Endothelial cell (in vitro differentiated cells): ENCODE measurements at regions not wholly inside any gene's neighbourhood (a gene's known extent, or its start where the extent isn't known, plus 50 kb on each side); places are given as distances from the start of the nearest gene placed in this dataset.

ENCODE experiments used
- DNase-seq: peaks from one replicate; pipeline ENCODE4 v3.0.0; 2021; ENCODE audit warnings: low spot score
- H3K27ac Mint-ChIP-seq: one replicate; pipeline ENCODE4 v1.8.0; 2021; ENCODE audit warnings: mixed read lengths, inconsistent platforms; ENCODE audit not compliant: unreplicated experiment
- H3K27me3 Mint-ChIP-seq: one replicate; pipeline ENCODE4 v1.8.0; 2021; ENCODE audit warnings: mild to moderate bottlenecking, moderate library complexity, mixed read lengths, inconsistent platforms; ENCODE audit not compliant: unreplicated experiment
- H3K36me3 Mint-ChIP-seq: one replicate; pipeline ENCODE4 v1.8.0; 2021; ENCODE audit warnings: mild to moderate bottlenecking, low read depth, mixed read lengths, inconsistent platforms; ENCODE audit not compliant: unreplicated experiment
- H3K4me1 Mint-ChIP-seq: one replicate; pipeline ENCODE4 v1.8.0; 2021; ENCODE audit warnings: mild to moderate bottlenecking, mixed read lengths, inconsistent platforms; ENCODE audit not compliant: unreplicated experiment
- H3K4me3 Mint-ChIP-seq: one replicate; pipeline ENCODE4 v1.8.0; 2021; ENCODE audit warnings: mild to moderate bottlenecking, mixed read lengths, inconsistent platforms; ENCODE audit not compliant: unreplicated experiment
- H3K9me3 Mint-ChIP-seq: one replicate; pipeline ENCODE4 v1.8.0; 2021; ENCODE audit warnings: mixed read lengths, inconsistent platforms; ENCODE audit not compliant: unreplicated experiment
- TF ChIP-seq, protein P1 (sequence below): fragments of 200-600 bp; sonication (generic); IDR thresholded peaks from one replicate; pipeline ENCODE4 v1.5.0; 2021; ENCODE audit warnings: antibody characterized with exemption; ENCODE audit not compliant: unreplicated experiment

DNA sequence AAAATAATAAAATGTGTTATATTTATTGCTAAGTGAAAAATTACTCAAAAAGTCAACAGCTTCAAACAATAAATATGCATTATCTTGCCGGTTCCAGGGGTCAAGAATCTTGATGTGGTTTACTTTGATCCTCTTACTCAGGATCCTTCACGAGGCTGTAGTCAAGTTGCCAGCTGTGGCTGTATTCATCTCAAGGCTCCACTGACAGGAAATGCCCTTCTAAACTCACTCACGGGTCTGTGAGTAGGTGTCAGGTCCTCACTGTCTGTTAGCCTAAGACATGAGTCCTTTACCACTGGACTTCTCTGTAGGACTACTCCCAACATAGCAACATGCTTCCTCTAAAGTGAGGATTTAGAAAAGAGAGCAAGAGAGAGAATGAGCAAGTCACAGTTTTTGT, 983.0 kb downstream of the SI start:
- TF ChIP-seq, protein P1, sequence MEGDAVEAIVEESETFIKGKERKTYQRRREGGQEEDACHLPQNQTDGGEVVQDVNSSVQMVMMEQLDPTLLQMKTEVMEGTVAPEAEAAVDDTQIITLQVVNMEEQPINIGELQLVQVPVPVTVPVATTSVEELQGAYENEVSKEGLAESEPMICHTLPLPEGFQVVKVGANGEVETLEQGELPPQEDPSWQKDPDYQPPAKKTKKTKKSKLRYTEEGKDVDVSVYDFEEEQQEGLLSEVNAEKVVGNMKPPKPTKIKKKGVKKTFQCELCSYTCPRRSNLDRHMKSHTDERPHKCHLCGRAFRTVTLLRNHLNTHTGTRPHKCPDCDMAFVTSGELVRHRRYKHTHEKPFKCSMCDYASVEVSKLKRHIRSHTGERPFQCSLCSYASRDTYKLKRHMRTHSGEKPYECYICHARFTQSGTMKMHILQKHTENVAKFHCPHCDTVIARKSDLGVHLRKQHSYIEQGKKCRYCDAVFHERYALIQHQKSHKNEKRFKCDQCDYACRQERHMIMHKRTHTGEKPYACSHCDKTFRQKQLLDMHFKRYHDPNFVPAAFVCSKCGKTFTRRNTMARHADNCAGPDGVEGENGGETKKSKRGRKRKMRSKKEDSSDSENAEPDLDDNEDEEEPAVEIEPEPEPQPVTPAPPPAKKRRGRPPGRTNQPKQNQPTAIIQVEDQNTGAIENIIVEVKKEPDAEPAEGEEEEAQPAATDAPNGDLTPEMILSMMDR: no peak
- no peak for DNase-seq
- Mint-ChIP-seq H3K9me3 (no peaks in the 10 kb centered on the region), H3K4me1 (no peaks in the 10 kb centered on the region), H3K27ac (no peak overlapping the region), H3K27me3 (no peaks in the 10 kb centered on the region), H3K4me3 (no peak overlapping the region), H3K36me3 (no peaks in the 10 kb centered on the region)

GRCh38 chr3:164094546-164094945, 983.8 kb downstream of the SI start:
- TF ChIP-seq, protein P1: no peak
- no peaks in the 10 kb centered on the region for H3K36me3 Mint-ChIP-seq
- H3K9me3 Mint-ChIP-seq: no peaks in the 10 kb centered on the region
- no peaks in the 10 kb centered on the region for H3K27me3 Mint-ChIP-seq
- H3K4me3 Mint-ChIP-seq: no peak overlapping the region
- no peak overlapping the region for H3K27ac Mint-ChIP-seq
- no peak for DNase-seq
- no peaks in the 10 kb centered on the region for H3K4me1 Mint-ChIP-seq

GRCh38 chr3:164080208-164080607, 998.1 kb downstream of the SI start:
- DNase-seq: no peak
- no peak overlapping the region for H3K27ac Mint-ChIP-seq
- TF ChIP-seq, protein P1: no peak
- no peaks in the 10 kb centered on the region for H3K9me3 Mint-ChIP-seq
- no peak overlapping the region for H3K4me3 Mint-ChIP-seq
- no peaks in the 10 kb centered on the region for H3K4me1 Mint-ChIP-seq
- H3K36me3 Mint-ChIP-seq: no peaks in the 10 kb centered on the region
- H3K27me3 Mint-ChIP-seq: no peaks in the 10 kb centered on the region

DNA sequence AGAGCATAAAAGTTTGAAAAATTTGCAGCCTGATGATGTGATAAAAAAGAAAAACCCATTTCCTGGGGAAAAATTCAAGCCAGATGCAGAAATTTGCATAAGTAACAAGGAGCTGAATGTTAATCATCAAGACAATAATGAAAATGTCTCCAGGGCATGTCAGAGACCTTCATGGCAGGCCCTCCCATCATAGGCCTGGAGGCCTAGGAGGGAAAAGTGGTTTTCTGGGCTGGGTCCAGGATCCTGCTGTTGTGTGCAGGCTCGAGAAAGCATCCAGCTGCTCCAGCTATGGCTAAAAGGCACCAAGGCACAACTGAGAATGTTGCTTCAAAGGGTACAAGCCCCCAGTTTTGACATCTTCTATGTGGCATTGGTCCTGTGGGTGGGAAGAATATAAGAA, 1014.0 kb downstream of the SI start:
- Mint-ChIP-seq H3K4me3 (no peak overlapping the region), H3K9me3 (no peaks in the 10 kb centered on the region), H3K4me1 (no peaks in the 10 kb centered on the region), H3K36me3 (no peaks in the 10 kb centered on the region), H3K27ac (no peak overlapping the region), H3K27me3 (no peaks in the 10 kb centered on the region)
- TF ChIP-seq, protein P1: no peak
- no peak for DNase-seq

DNA sequence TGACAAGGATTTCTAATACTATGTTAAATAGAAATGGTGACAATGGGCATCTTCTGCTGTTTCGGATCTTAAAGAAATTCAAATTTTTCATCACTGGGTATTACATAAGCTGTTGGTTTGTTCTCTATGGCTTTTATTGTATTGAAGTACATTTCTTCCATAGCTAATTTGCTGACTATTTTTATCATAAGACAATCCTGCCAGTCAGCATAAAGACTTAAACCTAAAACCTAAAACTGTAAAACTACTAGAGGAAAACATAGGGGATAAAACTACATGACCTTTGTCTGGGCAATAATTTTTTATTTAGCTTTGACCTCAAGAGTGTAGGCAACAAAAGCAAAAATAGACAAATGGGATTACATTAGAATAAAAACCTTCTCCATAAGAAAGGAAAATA, 1017.4 kb downstream of the SI start:
- no peak for DNase-seq
- H3K4me3 Mint-ChIP-seq: no peak overlapping the region
- TF ChIP-seq, protein P1: no peak
- H3K36me3 Mint-ChIP-seq: no peaks in the 10 kb centered on the region
- H3K9me3 Mint-ChIP-seq: no peaks in the 10 kb centered on the region
- no peaks in the 10 kb centered on the region for H3K4me1 Mint-ChIP-seq
- H3K27ac Mint-ChIP-seq: no peak overlapping the region
- H3K27me3 Mint-ChIP-seq: no peaks in the 10 kb centered on the region
